Hematopoietic multipotent progenitor cell treated with erythropoietin and hydrocortisone succinate and interleukin-3 and kit ligand, for 4 days (in vitro differentiated cells): ENCODE measurements at regions not wholly inside any gene's neighbourhood (a gene's known extent, or its start where the extent isn't known, plus 50 kb on each side); places are given as distances from the start of the nearest gene placed in this dataset.
"Not testable (repeated sequence)": the region's sequence is repeated elsewhere in the genome, so short reads cannot be mapped to it uniquely, and the experiment has no call there.

Source experiments
- DNase-seq: peaks from one replicate; pipeline ENCODE4 v3.0.0-alpha.2; 2015

DNA sequence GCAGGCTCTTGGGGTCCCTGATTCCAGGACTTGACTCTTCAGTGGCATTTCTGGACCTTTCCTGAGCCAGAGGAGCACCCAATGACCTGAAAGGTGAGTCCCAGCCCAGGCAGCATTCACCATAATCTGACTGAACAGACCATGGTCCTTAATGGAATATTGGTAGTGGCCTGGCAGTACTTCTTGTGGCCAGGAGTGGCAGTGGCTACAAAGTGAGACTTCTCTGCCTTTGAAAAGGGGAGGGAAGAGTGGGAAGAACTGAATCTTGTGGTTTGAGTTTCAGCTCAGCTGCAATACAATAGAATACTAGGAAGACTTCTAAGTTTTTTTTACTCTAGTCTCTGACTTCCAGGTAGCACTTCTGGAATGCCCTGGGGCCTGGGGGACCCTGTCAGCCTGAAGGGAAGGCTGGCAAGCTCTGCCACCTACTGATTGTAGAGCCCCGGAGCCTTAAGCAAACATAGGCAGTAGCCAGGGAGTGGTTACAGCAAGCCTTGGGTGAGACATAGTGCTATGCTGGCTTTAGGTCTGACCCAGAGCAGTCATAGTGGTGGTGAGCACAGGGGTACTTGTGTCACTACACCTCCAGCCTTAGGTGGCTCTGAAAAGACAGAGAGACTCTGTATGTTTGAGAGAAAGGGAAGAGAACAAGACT, 674.2 kb upstream of the MANEA start:
- peak; percentile 1 for DNase-seq

DNA sequence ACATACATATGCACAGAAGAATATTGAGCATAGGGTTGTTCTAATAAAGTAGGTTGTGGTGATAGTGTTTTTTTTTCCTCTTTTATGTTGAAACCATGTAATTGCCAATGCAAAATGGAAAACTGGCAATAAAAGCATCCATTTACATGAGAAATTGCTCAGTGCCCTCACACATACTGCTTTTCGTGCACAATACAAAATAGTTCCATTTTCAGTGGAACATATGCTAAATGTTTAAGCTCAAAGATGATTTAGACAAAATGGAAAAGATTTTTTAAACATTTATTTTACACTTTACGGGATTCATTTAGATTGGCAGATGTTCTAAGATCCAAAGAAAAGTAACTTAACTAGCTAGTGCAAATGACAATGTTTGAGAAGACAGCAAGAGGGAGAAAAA, 678.1 kb upstream of the MANEA start:
- DNase-seq = no peak

DNA sequence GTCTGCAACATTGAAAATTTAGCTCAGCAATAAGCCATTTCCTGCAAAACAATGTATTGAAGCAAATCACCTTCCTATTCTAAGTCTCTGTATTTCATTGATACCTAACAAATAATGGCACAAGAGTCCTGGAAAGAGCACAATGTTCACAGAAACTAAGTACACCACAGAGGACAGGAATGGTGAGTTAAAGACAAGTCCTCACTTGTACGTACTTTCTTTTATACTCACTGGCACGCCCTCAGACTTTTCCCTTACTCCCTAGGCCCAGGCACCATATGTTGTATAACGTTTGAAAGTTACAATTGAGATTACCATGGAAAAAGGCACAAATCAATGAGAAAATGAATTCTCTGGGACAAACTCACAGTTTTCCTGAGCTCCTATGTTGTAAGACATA, 683.0 kb upstream of the MANEA start:
- no peak for DNase-seq

DNA sequence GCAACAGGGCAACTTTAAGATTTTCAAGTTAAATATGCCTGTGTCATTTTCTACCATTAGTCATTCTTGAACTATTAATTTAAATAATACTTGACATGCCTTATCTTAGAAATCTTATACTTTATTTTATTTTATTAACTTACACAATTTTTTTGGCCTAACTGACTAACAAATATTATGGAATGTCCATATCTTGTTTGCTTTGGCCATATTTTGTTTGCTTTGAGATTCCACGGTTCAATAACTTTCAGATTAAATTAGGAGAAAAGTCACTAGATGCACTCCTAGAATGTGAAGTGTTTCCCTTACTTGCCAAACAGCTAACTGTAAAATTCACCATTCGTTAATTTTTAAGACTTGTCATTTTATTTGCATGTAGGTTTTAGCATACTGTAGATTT, 684.0 kb upstream of the MANEA start:
- no peak for DNase-seq

DNA sequence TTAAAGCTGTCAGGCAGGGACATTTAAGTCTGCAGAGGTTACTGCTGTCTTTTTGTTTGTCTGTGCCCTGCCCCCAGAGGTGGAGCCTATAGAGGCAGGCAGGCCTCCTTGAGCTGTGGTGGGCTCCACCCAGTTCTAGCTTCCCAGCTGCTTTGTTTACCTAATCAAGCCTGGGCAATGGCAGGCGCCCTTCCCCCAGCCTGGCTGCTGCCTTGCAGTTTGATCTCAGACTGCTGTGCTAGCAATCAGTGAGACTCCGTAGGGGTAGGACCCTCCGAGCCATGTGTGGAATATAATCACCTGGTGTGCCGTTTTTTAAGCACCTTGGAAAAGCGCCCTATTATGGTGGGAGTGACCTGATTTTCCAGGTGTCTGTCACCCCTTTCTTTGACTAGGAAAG, 703.5 kb upstream of the MANEA start:
- DNase-seq = not testable (repeated sequence)

DNA sequence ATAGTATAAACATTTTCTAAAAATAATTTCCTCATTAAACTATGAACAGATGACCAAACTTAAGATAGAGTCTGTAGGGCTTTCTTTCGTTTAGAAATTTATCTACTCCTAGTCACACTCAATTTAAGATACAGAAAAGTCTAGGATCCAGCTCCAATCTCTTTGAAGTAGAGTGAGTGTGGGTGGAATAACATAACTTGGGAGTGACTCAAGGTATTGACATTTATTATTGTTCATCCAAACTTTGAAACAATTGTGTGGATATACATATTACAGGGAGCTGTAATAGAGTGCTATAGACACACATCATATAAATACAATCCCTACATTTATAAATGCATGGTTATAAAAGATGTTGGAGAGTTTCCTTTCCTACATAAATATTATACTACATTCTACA, 715.2 kb upstream of the MANEA start:
- DNase-seq = no peak

DNA sequence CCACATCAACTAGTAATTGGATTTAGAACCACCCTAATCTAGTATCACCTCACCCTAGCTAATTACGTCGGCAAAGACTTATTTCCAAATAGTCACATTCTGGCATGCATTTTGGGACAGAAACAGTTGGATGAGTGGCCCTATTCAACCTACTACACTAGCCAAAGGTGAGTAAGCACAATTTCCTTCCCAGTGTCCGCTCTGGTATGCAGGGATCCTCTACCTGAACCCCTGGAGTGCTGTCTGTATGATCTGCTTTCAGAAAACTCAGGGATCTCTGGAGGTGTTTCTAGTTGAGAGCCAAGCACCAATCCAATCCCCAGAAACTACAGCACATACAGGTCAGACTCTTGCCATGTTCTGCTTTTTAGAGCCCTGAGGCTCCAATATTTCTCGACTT, 717.4 kb upstream of the MANEA start:
- DNase-seq = no peak

DNA sequence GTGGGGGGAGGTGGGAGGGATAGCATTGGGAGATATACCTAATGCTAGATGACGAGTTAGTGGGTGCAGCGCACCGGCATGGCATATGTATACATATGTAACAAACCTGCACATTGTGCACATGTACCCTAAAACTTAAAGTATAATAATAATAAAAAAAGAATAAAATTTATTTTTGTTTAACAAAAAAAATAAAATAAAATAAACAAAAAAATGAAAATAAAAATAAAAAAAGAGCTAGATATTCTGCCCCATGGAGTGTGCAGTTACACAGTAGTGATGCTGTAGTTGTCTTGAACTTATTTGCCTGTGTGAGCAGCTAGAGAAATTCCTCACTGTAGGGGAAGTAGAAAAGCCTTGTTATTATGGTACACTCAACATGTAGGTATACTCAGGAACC, 720.3 kb upstream of the MANEA start:
- DNase-seq = not testable (repeated sequence)

DNA sequence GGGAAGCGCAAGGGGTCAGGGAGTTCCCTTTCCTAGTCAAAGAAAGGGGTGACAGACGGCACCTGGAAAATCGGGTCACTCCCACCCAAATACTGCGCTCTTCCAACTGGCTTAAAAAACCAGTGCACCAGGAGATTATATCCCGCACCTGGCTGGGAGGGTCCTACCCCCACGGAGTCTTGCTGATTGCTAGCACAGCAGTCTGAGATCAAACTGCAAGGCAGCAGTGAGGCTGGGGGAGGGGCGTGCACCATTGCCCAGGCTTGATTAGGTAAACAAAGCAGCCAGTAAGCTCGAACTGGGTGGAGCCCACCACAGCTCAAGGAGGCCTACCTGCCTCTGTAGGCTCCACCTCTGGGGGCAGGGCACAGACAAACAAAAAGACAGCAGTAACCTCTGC, 726.0 kb upstream of the MANEA start:
- DNase-seq = not testable (repeated sequence)

DNA sequence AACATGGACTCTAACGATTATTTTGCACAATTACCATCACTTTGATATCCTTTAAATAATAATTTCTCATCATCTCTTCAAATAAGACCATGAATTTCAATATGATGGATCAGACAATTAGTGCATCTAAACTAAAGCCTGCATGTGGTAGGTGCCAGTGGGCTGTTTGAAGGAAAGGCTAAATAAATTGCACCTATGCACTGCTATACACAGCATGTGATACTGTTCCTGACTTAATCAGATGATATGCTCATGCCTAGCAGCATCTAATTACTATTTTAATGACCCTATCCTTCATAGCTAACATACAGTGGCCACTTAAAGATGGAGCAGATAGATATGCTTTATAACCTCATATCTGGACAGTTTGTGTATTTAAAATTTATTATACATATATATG, 731.6 kb upstream of the MANEA start:
- DNase-seq = no peak

DNA sequence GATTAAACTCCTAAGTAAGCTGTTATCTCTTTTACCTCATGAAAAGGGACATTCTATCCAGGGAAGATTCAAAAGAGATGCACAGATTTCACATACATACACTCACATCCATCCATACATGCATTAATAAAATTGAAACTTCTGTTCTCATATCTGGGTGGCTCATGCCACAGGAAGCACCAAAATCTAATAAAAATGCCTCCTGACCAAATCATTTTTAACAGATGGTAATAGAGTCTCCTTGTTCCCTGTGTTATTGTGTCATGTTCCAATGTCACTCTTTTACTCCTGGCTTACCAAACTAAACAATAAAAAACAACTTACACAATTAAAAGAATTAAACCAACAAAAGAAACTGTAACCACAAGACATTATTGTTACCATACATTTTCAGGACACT, 742.1 kb upstream of the MANEA start:
- DNase-seq = no peak

DNA sequence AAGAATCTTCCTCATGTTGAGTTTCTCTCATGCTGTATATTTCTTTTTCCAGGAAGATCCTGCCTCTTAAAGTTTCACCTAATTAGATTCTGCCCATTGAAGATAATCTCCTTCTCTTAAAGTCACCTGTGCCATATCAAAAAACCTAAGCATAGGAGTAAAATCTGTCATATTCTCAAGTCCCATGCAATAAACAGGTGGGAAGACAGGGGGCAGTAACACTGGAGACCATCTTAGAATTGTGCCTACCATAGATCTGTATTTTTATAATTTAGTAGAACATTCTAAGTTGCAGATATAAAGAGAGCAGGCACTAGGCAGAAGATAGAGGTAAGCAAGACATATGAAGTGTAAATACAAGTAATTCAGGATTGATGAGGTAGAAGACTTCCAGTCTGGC, 763.5 kb upstream of the MANEA start:
- DNase-seq = no peak

DNA sequence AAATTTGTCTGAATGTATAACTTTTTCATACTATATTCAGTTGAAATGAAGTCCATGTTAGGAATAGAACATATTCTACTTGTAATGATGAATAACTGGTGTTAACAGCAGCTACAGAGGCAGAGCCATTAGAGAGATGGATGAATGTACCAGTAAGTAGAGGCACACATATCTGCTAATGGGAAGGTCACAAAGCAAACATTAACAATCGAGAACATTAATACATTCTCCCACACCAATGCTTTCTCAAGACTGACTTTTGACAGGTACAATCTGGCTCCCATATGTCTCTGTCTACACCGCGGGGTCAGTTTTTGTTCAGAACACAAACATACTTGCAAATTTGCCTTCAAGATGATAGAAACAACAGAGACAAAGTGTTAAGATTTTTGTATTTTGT, 776.0 kb upstream of the MANEA start:
- no peak for DNase-seq

DNA sequence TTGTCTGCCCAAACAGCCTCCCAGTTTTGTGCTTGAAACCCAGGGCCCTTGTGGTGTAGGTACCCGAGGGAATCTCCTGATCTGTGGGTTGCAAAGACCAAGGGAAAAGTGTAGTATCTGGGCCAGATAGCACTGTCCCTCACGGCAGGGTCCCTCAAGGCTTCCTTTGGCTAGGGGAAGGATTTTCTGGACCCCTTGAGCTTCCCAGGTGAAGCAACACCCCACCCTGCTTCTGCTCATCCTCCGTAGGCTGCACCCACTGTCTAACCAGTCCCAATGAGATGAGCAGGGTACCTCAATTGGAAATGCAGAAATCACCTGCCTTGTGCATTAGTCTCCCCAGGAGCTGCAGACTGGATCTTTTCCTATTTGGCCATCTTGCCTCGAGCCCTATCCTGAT, 791.8 kb upstream of the MANEA start:
- no peak for DNase-seq

DNA sequence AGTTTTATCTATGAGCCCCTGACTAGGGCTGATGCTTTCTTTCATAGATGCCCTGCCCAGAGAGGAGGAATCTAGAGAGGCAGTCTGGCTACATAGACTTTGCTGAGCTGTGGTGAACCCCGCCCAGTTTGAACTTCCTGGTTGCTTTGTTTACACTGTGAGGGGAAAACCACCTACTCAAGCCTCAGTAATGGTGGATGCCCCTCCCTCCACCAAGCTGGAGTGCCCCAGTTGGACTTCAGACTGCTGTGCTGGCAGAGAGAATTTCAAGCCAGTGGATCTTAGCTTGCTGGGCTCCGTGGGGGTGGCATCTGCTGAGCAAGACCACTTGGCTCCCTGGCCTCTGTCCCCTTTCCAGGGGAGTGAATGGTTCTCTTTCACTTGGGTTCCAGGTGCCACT, 792.3 kb upstream of the MANEA start:
- peak; percentile 0 for DNase-seq

DNA sequence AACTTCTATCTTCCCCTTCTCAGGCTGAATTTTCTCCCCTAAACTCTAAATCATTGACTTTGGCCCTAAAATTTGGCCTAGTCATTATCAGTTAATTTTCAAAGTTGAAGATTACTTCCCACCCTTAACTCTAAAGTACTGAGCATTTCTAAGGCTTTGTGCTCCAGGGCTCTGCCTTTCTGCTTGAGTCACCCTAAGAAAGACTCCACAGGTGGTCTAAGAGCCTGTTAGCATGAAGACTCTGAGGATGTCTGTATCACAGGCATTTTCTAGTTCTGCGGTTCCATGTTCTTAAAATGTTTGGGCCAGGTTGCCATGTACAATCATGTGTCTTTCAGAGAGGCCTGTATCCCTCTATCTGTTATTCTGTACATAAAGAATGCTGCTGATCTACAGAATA, 808.1 kb upstream of the MANEA start:
- no peak for DNase-seq

DNA sequence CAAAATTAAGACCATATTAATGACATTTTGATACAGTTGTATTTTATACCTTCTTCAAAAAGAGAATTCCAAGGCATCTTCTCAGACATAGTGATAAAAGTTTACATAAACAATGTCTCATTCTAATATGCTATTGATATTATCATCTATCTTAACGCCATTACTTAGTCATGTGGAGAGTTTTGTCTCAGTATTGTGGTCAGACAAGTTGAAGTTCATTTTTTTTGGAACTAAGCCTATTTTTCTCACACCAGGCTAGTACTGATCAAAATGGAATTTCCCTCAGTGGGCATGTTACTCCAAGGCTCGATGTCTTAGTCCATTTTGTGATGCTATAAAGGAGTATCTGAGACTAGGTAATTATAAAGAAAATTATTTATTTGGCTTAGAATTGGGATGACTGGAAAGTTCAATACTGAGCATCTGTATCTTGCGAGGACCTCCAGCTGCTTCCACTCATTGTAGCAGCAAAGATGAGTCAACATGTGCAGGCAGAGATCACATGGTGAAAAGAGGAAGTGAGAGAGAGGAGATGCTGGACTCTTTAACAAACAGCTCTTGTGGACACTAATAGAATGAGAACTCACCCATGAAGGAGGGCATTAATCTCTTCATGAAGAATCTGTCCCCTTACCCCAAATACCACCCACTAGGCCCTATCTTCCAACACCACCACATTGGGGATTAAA, 825.5 kb upstream of the MANEA start:
- peak; percentile 24 for DNase-seq

DNA sequence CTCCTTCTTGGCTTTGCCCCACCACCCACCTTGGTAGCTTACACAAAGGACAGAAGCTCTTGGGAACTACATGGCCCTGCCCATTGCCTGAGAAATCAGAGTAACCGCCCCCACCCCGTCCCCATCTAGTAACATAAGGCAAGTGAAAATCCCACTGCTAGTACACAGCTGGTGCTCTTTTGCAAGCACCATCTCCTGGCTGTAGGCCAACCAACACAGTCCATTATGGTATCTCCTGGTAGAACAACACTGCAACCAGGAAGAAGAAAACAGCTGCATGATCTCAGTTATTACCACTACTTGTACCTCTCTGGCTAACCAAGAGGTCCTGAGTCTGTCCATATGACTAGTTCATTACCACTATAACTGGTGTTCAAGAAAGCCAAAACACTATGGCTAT, 841.1 kb upstream of the MANEA start:
- DNase-seq = no peak

DNA sequence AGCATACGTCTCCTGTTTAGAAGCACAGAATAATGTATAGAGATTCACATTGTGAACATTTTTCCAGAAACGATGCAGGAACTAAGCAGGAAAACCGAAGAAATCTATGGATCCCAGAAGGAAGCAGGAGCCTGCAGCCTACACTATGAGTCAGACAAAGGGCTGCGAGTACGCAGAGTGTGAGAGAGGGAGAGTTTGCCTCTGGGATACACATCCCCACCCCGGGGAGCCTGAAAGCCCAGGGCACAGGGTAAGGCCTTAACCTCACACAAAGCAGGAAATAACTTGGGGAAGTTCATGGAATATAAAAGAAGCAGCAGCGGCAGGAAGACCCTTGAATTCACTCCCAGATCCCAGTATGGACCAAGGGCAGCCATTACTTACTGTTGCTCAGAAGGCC, 842.1 kb upstream of the MANEA start:
- no peak for DNase-seq

DNA sequence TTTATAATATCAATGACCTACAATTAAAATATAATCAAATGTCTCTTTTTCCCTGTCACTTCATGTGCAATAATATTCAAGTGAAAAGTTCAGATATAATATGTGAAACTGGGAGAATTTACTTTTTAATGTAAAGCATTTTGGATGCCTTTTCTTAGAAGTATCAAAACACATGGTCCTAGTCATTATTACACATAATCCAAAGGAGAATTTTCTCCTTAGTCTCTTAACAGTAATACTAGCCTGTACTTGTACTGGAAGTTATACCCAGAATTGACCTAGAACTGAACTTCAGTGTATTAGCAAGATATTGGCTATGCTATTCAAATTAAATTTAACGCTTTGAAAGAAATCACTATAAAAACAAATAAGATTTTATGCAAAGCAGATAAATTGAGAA, 842.6 kb upstream of the MANEA start:
- DNase-seq = no peak

DNA sequence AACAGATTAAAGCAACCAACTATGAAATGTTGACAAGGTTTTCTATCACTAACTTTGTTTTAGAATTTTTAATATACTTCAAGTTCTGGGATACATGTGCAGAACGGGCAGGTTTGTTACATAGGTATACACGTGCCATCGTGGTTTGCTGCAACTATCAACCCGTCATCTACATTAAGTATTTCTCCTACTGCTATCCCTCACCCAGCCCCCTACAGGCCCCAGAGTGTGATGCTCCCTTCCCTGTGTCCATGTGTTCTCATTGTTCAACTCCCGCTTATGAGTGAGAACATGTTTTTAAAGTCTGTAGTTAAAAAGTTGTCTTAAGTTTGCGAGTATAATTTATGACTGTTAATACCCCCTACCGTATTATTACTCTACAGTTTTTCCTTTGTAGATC, 844.3 kb upstream of the MANEA start:
- DNase-seq = no peak

DNA sequence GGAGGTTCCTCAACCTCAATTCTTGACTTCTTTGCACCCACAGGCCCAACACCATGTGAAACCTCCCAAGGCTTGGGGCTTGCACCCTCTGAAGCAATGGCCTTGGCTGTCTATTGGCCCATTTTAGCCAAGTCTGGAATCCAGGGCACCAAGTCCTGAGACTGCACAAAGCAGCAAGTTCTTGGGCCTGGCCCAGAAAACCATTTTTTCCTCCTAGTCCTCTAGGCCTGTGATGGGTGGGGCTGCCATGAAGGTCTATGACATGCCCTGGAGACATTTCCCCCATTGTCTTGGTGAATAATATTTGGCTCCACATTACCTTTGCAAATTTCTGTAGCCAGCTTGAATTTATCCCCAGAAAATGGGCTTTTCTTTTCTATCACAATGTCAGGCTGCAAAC, 849.6 kb upstream of the MANEA start:
- no peak for DNase-seq

DNA sequence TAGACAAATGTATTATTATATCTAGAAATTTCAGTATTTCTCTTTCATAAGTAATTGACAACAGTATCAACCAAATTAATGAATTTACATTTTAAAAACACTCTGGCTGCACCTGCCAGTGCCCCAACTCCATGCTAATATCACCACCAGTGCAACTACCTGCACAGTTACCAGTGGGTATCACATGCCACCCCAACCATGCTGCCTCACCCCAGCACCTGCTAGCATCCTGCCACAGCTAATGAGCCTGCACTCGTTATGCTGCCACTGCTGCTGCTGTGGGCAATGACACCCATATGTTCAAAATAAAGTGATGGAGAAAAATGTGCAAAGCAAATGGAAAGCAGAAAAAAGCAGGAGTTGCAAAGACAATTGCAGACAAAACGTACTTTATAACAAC, 855.9 kb upstream of the MANEA start:
- no peak for DNase-seq

DNA sequence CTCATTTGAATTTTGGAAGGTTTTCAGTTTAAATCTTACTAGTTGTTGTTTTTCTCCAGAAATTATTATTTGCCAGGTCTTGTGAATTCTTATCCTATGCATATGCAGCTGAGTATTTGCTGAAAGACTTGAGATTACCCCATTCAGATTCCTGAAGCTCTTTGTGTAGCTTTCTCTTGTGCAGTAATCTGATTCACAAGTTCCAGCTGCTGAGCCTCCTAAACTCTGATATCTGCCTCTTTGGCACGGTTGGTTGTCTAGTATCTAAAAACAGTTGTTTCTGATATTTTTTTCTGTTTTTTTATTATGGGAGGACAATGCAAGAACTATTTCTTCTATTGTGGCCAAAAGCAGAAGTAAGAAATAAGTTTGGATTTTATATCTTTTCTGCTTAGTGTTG, 863.9 kb upstream of the MANEA start:
- no peak for DNase-seq

DNA sequence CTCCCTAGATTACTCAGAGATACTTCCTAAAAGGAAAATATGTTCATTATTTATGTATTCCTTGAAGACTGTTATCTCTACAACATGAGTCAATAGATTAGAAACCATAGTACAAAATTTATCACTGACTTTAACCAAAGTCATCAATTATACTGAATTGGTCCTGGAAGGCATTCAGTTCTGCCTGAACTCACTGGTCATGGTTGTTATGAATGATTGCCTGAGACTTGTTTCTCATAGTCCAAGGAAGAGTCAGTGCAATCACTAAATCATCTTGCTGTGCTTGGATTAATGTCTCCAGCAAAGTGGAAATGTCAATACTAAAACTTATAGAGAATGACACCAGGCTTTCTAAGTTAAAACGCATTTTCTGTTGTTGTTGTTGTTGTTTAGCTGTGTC, 878.6 kb upstream of the MANEA start:
- DNase-seq = no peak
